Transverse colon (tissue), 4 donors: ENCODE measurements at regions not wholly inside any gene's neighbourhood (a gene's known extent, or its start where the extent isn't known, plus 50 kb on each side); places are given as distances from the start of the nearest gene placed in this dataset.

ENCODE experiments used
- CTCF ChIP-seq, 5 experiments: fragments of 200-600 bp in 3 of 5; fragments of 450-650 bp in 2 of 5; sonication (generic) in 3 of 5; IDR thresholded peaks; 1 replicate in 2 of 5; 2 replicates in 3 of 5; pipeline ENCODE4 v1.5.1; 2016 to 2017; ENCODE audit warnings: antibody characterized with exemption in 5 of 5, inconsistent platforms in 3 of 5, mild to moderate bottlenecking in 2 of 5, moderate library complexity in 1 of 5
- POLR2A ChIP-seq: fragments of 450-650 bp; IDR thresholded peaks from one replicate; pipeline ENCODE4 v1.6.1; 2016; ENCODE audit warnings: antibody characterized with exemption, mild to moderate bottlenecking, moderate library complexity
- POLR2AphosphoS5 ChIP-seq, 3 donors: sonication (generic); formaldehyde crosslinking; IDR thresholded peaks; one replicate each; pipeline ENCODE4 v1.6.1; 2016; ENCODE audit warnings: antibody characterized with exemption in 3 of 3

GRCh38 chr9:28407351-28407750 is 834.1 kb upstream of the C9orf72 start:
- no peak for TF ChIP-seq POLR2A
- no peak for TF ChIP-seq POLR2AphosphoS5 (IDR thresholded peaks at IDR 0.05)
- TF ChIP-seq CTCF (IDR thresholded peaks at IDR 0.05) = no peak
